ENCODE measurements at regions not wholly inside any gene's neighbourhood (a gene's known extent, or its start where the extent isn't known, plus 50 kb on each side); places are given as distances from the start of the nearest gene placed in this dataset.

GRCh38 chr20:40960521-40960956, 68.1 kb upstream of the TOP1 start:
- DNase-seq (ENCODE audit: low read depth, low spot score) = no peak
- CTCF ChIA-PET = interaction anchor here (0.7 kb wide), 1 partner anchor 219 kb away, joined by 3 read pairs; no protein-coding TSS in a partner anchor
- no peaks in the 10 kb centered on the region for H3K9me1 ChIP-seq (replicated peaks; ENCODE audit: control insufficient read depth, extremely low read depth, insufficient read depth, low read length)

More at GRCh38 chr20:40960521-40960956, 68.1 kb upstream of the TOP1 start:
- no peak overlapping the region for H2AFZ ChIP-seq (ENCODE audit: low read depth, low read length)
- no TSS peak for BruUV-seq (replicated peaks)
- dilution Hi-C loops (cut with MboI; ENCODE audit: extremely low pct_ligation_motif_present, low sequenced_read_pairs) (no loop called here), intact Hi-C loops (cut with micrococcal nuclease) (no loop called here)
- POLR2A ChIA-PET = no interaction called here
- H3K4me3 ChIP-seq (replicated peaks in 1 of 3; ENCODE audit: insufficient read depth in 1 of 3, low read depth in 1 of 3, low read length in 3 of 3) = no peak overlapping the region
- no peaks in the 10 kb centered on the region for H3K4me1 ChIP-seq (ENCODE audit: control insufficient read depth, extremely low read depth, insufficient read depth, low read length)
- no peak overlapping the region for H3K4me2 ChIP-seq (ENCODE audit: insufficient read depth, low read length)
- no peak for TF ChIP-seq MYC (IDR thresholded peaks at IDR 0.05; ENCODE audit: low read depth, low read length)
- TF ChIP-seq FOS (IDR thresholded peaks at IDR 0.05; ENCODE audit: borderline replicate concordance, insufficient read depth, low read length) = no peak
- no peak for TF ChIP-seq POLR2A (IDR thresholded peaks at IDR 0.05; ENCODE audit: low read depth, low read length)
- TF ChIP-seq EZH2 (IDR thresholded peaks at IDR 0.05; ENCODE audit: borderline replicate concordance, low read depth, low read length, severe bottlenecking) = no peak
- no peak for TF ChIP-seq MAX (IDR thresholded peaks at IDR 0.05; ENCODE audit: insufficient read depth, insufficient read length)
- no peak for TF ChIP-seq JUN (IDR thresholded peaks at IDR 0.05; ENCODE audit: borderline replicate concordance, insufficient read depth, insufficient read length, low read depth)
- no peak for TF ChIP-seq POLR2AphosphoS5 (IDR thresholded peaks at IDR 0.05; ENCODE audit: insufficient read depth, low read depth, low read length)
- TF ChIP-seq GATA2 (IDR thresholded peaks at IDR 0.05; ENCODE audit: insufficient read depth, insufficient read length, low read depth, low read length) = no peak
- no peak for TF ChIP-seq CTCF (IDR thresholded peaks at IDR 0.05; ENCODE audit: extremely low read depth in 1 of 2, insufficient read depth in 1 of 2, low read depth in 1 of 2, low read length in 2 of 2)
- H3K27ac ChIP-seq (ENCODE audit: insufficient read depth, low read depth, low read length) = no peak overlapping the region
- H3K9ac ChIP-seq (replicated peaks; ENCODE audit: extremely low read depth, insufficient read depth, low read length) = no peak overlapping the region
- H3K9me3 ChIP-seq (replicated peaks; ENCODE audit: control insufficient read depth, insufficient read depth, low read length) = no peaks in the 10 kb centered on the region
- FAIRE-seq = no peak
- H3K27me3 ChIP-seq (ENCODE audit: control insufficient read depth in 2 of 2, insufficient read depth in 2 of 2, low read length in 2 of 2) = no peaks in the 10 kb centered on the region
- H4K20me1 ChIP-seq (replicated peaks; ENCODE audit: control insufficient read depth, extremely low read depth, insufficient read depth, low read length) = no peaks in the 10 kb centered on the region
- no peaks in the 10 kb centered on the region for H3K36me3 ChIP-seq (ENCODE audit: control insufficient read depth in 2 of 2, extremely low read depth in 1 of 2, insufficient read depth in 2 of 2, low read length in 2 of 2)
- no peaks in the 10 kb centered on the region for H3K79me2 ChIP-seq (ENCODE audit: control insufficient read depth, insufficient read depth, low read length)
